HL-60 (cell line): ENCODE measurements at regions not wholly inside any gene's neighbourhood (a gene's known extent, or its start where the extent isn't known, plus 50 kb on each side); places are given as distances from the start of the nearest gene placed in this dataset.

Experiments used
- DNase-seq, 2 experiments: peaks; one replicate each; pipeline ENCODE4 v3.0.0-alpha.2; 2010 to 2020; ENCODE audit warnings: low read depth in 1 of 2, low spot score in 1 of 2
- H3K27ac ChIP-seq: fragments of 250-450 bp; sonication (Bioruptor Pico); replicated peaks from 2 replicates; pipeline ENCODE4 v1.5.1; 2020; ENCODE audit warnings: mild to moderate bottlenecking, moderate library complexity
- H3K27me3 ChIP-seq: fragments of 250-450 bp; sonication (Bioruptor Pico); 2 replicates; pipeline ENCODE4 v1.5.1; 2021; ENCODE audit warnings: mild to moderate bottlenecking, moderate library complexity; ENCODE audit not compliant: insufficient read depth, poor library complexity, severe bottlenecking
- H3K4me3 ChIP-seq: replicated peaks from 2 replicates; pipeline ENCODE4 v1.5.1; 2011; ENCODE audit warnings: mild to moderate bottlenecking, control low read depth, low read length; ENCODE audit not compliant: insufficient read depth
- GABPA ChIP-seq: IDR thresholded peaks from 2 replicates; pipeline ENCODE4 v1.6.1; 2012; ENCODE audit warnings: low read depth
- POLR2AphosphoS5 ChIP-seq: IDR thresholded peaks from 2 replicates; pipeline ENCODE4 v1.6.1; 2012; ENCODE audit warnings: low read depth
- SPI1 ChIP-seq: IDR thresholded peaks from 2 replicates; pipeline ENCODE4 v1.6.1; 2012; ENCODE audit warnings: low read depth, mild to moderate bottlenecking, borderline replicate concordance
- TF ChIP-seq, protein P1 (sequence below): IDR thresholded peaks from 2 replicates; pipeline ENCODE4 v1.6.1; 2012; ENCODE audit warnings: low read depth; ENCODE audit not compliant: insufficient replicate concordance
- TF ChIP-seq, protein P2 (sequence below): IDR thresholded peaks from one replicate; pipeline ENCODE4 v1.5.1; 2011; ENCODE audit warnings: low read length, control low read depth, inconsistent platforms; ENCODE audit not compliant: insufficient read depth

- Histone ChIP-seq H3K4me3 (no peak overlapping the region), H3K27me3 (no peaks in the 10 kb centered on the region), H3K27ac (no peak overlapping the region)
- DNase-seq = no peak
- TF ChIP-seq, protein P1, sequence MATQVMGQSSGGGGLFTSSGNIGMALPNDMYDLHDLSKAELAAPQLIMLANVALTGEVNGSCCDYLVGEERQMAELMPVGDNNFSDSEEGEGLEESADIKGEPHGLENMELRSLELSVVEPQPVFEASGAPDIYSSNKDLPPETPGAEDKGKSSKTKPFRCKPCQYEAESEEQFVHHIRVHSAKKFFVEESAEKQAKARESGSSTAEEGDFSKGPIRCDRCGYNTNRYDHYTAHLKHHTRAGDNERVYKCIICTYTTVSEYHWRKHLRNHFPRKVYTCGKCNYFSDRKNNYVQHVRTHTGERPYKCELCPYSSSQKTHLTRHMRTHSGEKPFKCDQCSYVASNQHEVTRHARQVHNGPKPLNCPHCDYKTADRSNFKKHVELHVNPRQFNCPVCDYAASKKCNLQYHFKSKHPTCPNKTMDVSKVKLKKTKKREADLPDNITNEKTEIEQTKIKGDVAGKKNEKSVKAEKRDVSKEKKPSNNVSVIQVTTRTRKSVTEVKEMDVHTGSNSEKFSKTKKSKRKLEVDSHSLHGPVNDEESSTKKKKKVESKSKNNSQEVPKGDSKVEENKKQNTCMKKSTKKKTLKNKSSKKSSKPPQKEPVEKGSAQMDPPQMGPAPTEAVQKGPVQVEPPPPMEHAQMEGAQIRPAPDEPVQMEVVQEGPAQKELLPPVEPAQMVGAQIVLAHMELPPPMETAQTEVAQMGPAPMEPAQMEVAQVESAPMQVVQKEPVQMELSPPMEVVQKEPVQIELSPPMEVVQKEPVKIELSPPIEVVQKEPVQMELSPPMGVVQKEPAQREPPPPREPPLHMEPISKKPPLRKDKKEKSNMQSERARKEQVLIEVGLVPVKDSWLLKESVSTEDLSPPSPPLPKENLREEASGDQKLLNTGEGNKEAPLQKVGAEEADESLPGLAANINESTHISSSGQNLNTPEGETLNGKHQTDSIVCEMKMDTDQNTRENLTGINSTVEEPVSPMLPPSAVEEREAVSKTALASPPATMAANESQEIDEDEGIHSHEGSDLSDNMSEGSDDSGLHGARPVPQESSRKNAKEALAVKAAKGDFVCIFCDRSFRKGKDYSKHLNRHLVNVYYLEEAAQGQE = no peak
- TF ChIP-seq SPI1 (no peak), POLR2AphosphoS5 (no peak), GABPA (no peak)
- TF ChIP-seq, protein P2, sequence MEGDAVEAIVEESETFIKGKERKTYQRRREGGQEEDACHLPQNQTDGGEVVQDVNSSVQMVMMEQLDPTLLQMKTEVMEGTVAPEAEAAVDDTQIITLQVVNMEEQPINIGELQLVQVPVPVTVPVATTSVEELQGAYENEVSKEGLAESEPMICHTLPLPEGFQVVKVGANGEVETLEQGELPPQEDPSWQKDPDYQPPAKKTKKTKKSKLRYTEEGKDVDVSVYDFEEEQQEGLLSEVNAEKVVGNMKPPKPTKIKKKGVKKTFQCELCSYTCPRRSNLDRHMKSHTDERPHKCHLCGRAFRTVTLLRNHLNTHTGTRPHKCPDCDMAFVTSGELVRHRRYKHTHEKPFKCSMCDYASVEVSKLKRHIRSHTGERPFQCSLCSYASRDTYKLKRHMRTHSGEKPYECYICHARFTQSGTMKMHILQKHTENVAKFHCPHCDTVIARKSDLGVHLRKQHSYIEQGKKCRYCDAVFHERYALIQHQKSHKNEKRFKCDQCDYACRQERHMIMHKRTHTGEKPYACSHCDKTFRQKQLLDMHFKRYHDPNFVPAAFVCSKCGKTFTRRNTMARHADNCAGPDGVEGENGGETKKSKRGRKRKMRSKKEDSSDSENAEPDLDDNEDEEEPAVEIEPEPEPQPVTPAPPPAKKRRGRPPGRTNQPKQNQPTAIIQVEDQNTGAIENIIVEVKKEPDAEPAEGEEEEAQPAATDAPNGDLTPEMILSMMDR = no peak
Measured at GRCh38 chr16:51022955-51023354, 128.1 kb downstream of the SALL1 start.

- Histone ChIP-seq H3K4me3 (no peak overlapping the region), H3K27me3 (no peaks in the 10 kb centered on the region), H3K27ac (no peak overlapping the region)
- TF ChIP-seq, protein P1 = no peak
- TF ChIP-seq SPI1 = no peak
- no peak for TF ChIP-seq POLR2AphosphoS5
- TF ChIP-seq, protein P2 = no peak
- TF ChIP-seq GABPA = no peak
- DNase-seq = no peak
Measured at GRCh38 chr16:51019617-51020016, 131.5 kb downstream of the SALL1 start.

DNA sequence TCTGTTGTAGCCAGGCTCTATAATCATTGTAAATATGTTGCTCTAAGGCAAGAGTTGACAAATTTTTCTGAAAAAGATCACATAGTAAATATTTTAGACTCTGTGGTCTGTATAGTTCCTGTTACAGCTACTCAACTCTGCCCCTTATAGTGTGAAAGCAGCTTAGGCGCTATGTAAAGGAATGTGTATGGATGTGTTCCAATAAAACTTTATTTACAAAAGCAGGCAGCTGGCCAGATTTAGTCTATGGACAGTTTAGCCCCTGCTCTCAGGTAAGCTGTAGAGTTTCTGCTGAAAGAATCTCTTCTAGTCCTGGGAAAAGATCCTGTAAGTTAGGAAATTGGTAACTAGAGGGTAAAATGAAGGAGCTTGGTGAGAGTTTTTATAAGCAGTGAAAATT lies 133.1 kb downstream of the SALL1 start:
- no peak for TF ChIP-seq GABPA
- TF ChIP-seq, protein P1 = no peak
- no peak for TF ChIP-seq POLR2AphosphoS5
- TF ChIP-seq, protein P2 = no peak
- no peak for TF ChIP-seq SPI1
- no peak overlapping the region for H3K4me3 ChIP-seq

More for the DNA sequence above, 133.1 kb downstream of the SALL1 start:
- H3K27ac ChIP-seq = no peak overlapping the region
- no peaks in the 10 kb centered on the region for H3K27me3 ChIP-seq
- no peak for DNase-seq
